Kidney epithelial cell (primary cell): ENCODE measurements at regions not wholly inside any gene's neighbourhood (a gene's known extent, or its start where the extent isn't known, plus 50 kb on each side); places are given as distances from the start of the nearest gene placed in this dataset.

ENCODE experiments used
- DNase-seq: peaks from one replicate; pipeline ENCODE4 v3.0.0-alpha.2; 2010; ENCODE audit warnings: low read depth
- H3K27me3 ChIP-seq: 2 replicates; pipeline ENCODE4 v1.6.0; 2011; ENCODE audit warnings: low read length; ENCODE audit not compliant: control insufficient read depth, insufficient read depth
- H3K36me3 ChIP-seq: 2 replicates; pipeline ENCODE4 v1.5.1; 2011; ENCODE audit warnings: low read length; ENCODE audit not compliant: control insufficient read depth, insufficient read depth
- H3K4me3 ChIP-seq: 2 replicates; pipeline ENCODE4 v1.5.1; 2011; ENCODE audit warnings: low read depth, mild to moderate bottlenecking, control low read depth, low read length
- CTCF ChIP-seq: IDR thresholded peaks from 2 replicates; pipeline ENCODE4 v1.5.1; 2011; ENCODE audit warnings: mild to moderate bottlenecking, moderate library complexity, low read length, control low read depth, inconsistent platforms; ENCODE audit not compliant: insufficient read depth, poor library complexity, severe bottlenecking

GRCh38 chr2:147091448-147091847 lies 753.4 kb upstream of the ACVR2A start:
- DNase-seq: no peak
- no peak for TF ChIP-seq CTCF
- Histone ChIP-seq H3K4me3 (no peak overlapping the region), H3K36me3 (no peaks in the 10 kb centered on the region), H3K27me3 (no peaks in the 10 kb centered on the region)

- no peak for DNase-seq
- no peak overlapping the region for H3K4me3 ChIP-seq
- TF ChIP-seq CTCF: no peak
- no peaks in the 10 kb centered on the region for H3K27me3 ChIP-seq
- no peaks in the 10 kb centered on the region for H3K36me3 ChIP-seq
Measured at GRCh38 chr2:147088871-147089270, 756.0 kb upstream of the ACVR2A start.

- no peaks in the 10 kb centered on the region for H3K27me3 ChIP-seq
- H3K36me3 ChIP-seq: no peaks in the 10 kb centered on the region
- no peak overlapping the region for H3K4me3 ChIP-seq
- TF ChIP-seq CTCF: no peak
- DNase-seq: no peak
Measured at GRCh38 chr2:147086715-147087114, 758.1 kb upstream of the ACVR2A start.

GRCh38 chr2:147083664-147084063 lies 761.2 kb upstream of the ACVR2A start:
- Histone ChIP-seq H3K4me3 (no peak overlapping the region), H3K27me3 (no peaks in the 10 kb centered on the region), H3K36me3 (no peaks in the 10 kb centered on the region)
- DNase-seq: no peak
- TF ChIP-seq CTCF: no peak

GRCh38 chr2:147082850-147083522 lies 761.8 kb upstream of the ACVR2A start:
- Histone ChIP-seq H3K27me3 (no peaks in the 10 kb centered on the region), H3K4me3 (no peak overlapping the region), H3K36me3 (no peaks in the 10 kb centered on the region)
- peak; percentile 87 for TF ChIP-seq CTCF
- peak; percentile 37 for DNase-seq

GRCh38 chr2:147081831-147082230 lies 763.0 kb upstream of the ACVR2A start:
- Histone ChIP-seq H3K36me3 (no peaks in the 10 kb centered on the region), H3K27me3 (no peaks in the 10 kb centered on the region), H3K4me3 (no peak overlapping the region)
- TF ChIP-seq CTCF: no peak
- DNase-seq: no peak
